Mesothelial cell of epicardium (in vitro differentiated cells): ENCODE measurements at regions not wholly inside any gene's neighbourhood (a gene's known extent, or its start where the extent isn't known, plus 50 kb on each side); places are given as distances from the start of the nearest gene placed in this dataset.
A peak's percentile ranks its signal among the peaks of the same experiment; 100 is the strongest.

Experiments used
- DNase-seq, 2 experiments: peaks; one replicate each; pipeline ENCODE4 v3.0.0; 2021; ENCODE audit warnings: low spot score in 2 of 2; ENCODE audit not compliant: unreplicated experiment in 2 of 2
- H3K27ac Mint-ChIP-seq: 2 replicates; pipeline ENCODE4 v1.8.0; 2021; ENCODE audit warnings: mixed read lengths
- H3K27me3 Mint-ChIP-seq: 2 replicates; pipeline ENCODE4 v1.8.0; 2021; ENCODE audit warnings: low read depth, mixed read lengths
- H3K36me3 Mint-ChIP-seq: 2 replicates; pipeline ENCODE4 v1.8.0; 2021; ENCODE audit warnings: mixed read lengths
- H3K4me1 Mint-ChIP-seq: 2 replicates; pipeline ENCODE4 v1.8.0; 2021; ENCODE audit warnings: mixed read lengths
- H3K4me3 Mint-ChIP-seq: 2 replicates; pipeline ENCODE4 v1.8.0; 2021; ENCODE audit warnings: mild to moderate bottlenecking, moderate library complexity, mixed read lengths
- H3K9me3 Mint-ChIP-seq: 2 replicates; pipeline ENCODE4 v1.8.0; 2021; ENCODE audit warnings: mixed read lengths
- CTCF ChIP-seq: fragments of 200-600 bp; sonication (generic); IDR thresholded peaks from one replicate; pipeline ENCODE4 v1.5.0; 2021; ENCODE audit warnings: antibody characterized with exemption; ENCODE audit not compliant: unreplicated experiment

- Mint-ChIP-seq H3K27me3 (no peaks in the 10 kb centered on the region), H3K9me3 (no peaks in the 10 kb centered on the region), H3K27ac (no peak overlapping the region), H3K4me3 (no peak overlapping the region), H3K36me3 (no peaks in the 10 kb centered on the region), H3K4me1 (peaks cover 14% of the 10 kb centered on the region)
- no peak for DNase-seq
- TF ChIP-seq CTCF: no peak
These were observed 631.0 kb upstream of the PKN2 start for GRCh38 chr1:88053065-88053464.

DNA sequence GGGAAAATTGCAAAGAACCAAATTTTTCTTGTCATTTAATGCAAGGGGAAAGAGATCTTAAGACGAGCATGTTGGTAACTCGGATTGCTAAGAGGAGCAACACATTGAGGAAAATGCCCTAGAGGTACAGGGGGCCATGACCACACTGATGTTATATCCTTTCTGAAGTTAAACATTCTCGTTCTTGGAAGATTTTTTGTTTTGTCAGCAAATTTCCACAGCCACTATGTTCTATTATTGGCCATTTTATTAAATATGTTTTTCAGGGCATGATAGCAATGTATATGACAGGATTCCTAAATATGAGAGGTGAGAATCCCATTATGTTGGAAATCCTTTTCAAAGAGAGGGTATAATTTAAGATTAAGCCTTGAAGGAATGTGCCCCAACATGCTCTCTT is 627.2 kb upstream of the PKN2 start:
- H3K27me3 Mint-ChIP-seq: no peaks in the 10 kb centered on the region
- H3K4me1 Mint-ChIP-seq: peaks cover 30% of the 10 kb centered on the region
- no peaks in the 10 kb centered on the region for H3K9me3 Mint-ChIP-seq
- no peaks in the 10 kb centered on the region for H3K36me3 Mint-ChIP-seq
- no peak for DNase-seq
- no peak overlapping the region for H3K4me3 Mint-ChIP-seq
- H3K27ac Mint-ChIP-seq: no peak overlapping the region
- no peak for TF ChIP-seq CTCF

GRCh38 chr1:88058205-88058604 is 625.9 kb upstream of the PKN2 start:
- no peak overlapping the region for H3K27ac Mint-ChIP-seq
- TF ChIP-seq CTCF: no peak

DNA sequence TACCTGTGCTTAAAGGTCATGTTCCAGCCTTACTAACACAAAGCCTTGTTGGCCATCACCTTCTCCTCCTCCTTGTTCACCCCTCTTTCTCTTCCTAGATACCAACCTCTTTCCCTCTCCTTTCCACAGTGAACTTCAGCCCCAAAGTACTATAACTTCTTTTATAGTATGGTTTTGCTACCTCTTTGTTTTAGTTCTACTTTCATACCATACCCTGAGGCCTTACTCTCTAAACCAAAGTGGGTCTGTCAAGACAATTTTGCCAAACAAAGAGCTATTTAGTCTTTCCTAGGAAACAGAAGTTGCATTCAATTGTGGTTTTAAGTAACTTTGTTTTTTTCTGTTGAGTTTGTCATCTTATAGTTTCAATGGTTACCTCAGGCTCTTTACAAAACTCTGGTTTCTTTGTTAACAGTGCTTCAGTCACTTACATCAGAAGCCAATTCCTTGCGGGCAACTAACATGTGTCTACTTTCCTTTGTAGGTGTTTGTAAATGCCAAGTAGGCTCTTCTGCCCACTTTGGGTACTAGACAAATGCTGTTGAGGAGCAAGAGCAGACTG is 623.9 kb upstream of the PKN2 start:
- no peaks in the 10 kb centered on the region for H3K9me3 Mint-ChIP-seq
- H3K36me3 Mint-ChIP-seq: no peaks in the 10 kb centered on the region
- TF ChIP-seq CTCF: no peak
- DNase-seq: no peak
- no peak overlapping the region for H3K4me3 Mint-ChIP-seq
- no peak overlapping the region for H3K27ac Mint-ChIP-seq
- H3K27me3 Mint-ChIP-seq: no peaks in the 10 kb centered on the region
- H3K4me1 Mint-ChIP-seq: peaks cover 30% of the 10 kb centered on the region

More at GRCh38 chr1:88058205-88058604, 625.9 kb upstream of the PKN2 start:
- H3K4me1 Mint-ChIP-seq: peaks cover 30% of the 10 kb centered on the region
- no peaks in the 10 kb centered on the region for H3K36me3 Mint-ChIP-seq
- DNase-seq: no peak
- H3K4me3 Mint-ChIP-seq: no peak overlapping the region
- H3K27me3 Mint-ChIP-seq: no peaks in the 10 kb centered on the region
- no peaks in the 10 kb centered on the region for H3K9me3 Mint-ChIP-seq

DNA sequence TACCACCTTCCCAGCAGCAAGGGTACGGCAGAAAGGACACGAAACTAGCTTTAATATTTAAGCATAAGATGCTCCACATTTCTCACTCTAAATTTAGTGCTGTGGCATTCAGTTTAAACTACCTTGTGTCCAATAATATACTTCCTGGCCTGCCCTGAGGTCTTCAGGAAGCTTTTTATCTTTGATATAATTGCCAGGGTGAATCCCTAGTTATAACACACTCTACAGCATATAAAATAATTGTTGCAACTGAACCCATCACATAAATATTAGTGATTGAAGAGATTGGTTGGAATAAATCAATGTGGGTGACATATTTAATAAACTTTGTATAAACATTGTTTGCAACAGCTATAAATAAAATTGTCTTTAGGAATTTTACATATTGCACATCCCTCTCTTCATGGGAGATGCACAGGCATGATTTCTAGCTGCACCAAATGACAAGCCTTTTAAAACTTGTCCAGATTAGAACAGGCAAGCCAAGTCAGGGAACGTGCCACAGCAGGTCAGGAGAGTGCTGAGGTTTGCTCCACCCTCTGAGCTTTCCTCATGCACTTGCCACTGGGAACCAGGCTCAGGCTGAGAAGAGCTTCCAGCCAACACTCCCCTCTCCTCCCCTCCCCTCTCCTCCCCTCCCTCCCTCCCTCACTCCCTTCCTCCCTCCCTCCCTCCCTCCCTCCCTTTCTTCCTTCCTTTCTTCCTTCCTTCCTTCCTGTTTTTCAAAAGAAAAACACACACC is 623.2 kb upstream of the PKN2 start:
- no peak for TF ChIP-seq CTCF
- DNase-seq: peak in 1 of 2 experiments; percentile 37
- H3K36me3 Mint-ChIP-seq: no peaks in the 10 kb centered on the region
- no peak overlapping the region for H3K4me3 Mint-ChIP-seq
- no peak overlapping the region for H3K27ac Mint-ChIP-seq
- H3K27me3 Mint-ChIP-seq: no peaks in the 10 kb centered on the region
- no peaks in the 10 kb centered on the region for H3K9me3 Mint-ChIP-seq
- peaks cover 30% of the 10 kb centered on the region for H3K4me1 Mint-ChIP-seq
